MM.1S (cell line): ENCODE measurements at regions not wholly inside any gene's neighbourhood (a gene's known extent, or its start where the extent isn't known, plus 50 kb on each side); places are given as distances from the start of the nearest gene placed in this dataset.

Experiments used
- DNase-seq: peaks from one replicate; pipeline ENCODE4 v3.0.0-alpha.2; 2015
- H2AFZ ChIP-seq: fragments of 300-600 bp; sonication (generic); 2 replicates; pipeline ENCODE4 v1.6.0; 2016; ENCODE audit warnings: antibody characterized with exemption, low read length
- H3F3A ChIP-seq: fragments of 300-600 bp; sonication (generic); 2 replicates; pipeline ENCODE4 v1.6.1; 2016; ENCODE audit warnings: mild to moderate bottlenecking, antibody characterized with exemption, low read length, moderate library complexity, mixed read lengths; ENCODE audit not compliant: insufficient read depth
- H3K27ac ChIP-seq: fragments of 300-600 bp; sonication (generic); 2 replicates; pipeline ENCODE4 v1.5.1; 2016; ENCODE audit warnings: mild to moderate bottlenecking, low read length
- H3K27me3 ChIP-seq: fragments of 300-600 bp; sonication (generic); replicated peaks from 2 replicates; pipeline ENCODE4 v1.6.0; 2016; ENCODE audit warnings: low read length; ENCODE audit not compliant: insufficient read depth
- H3K36me3 ChIP-seq: fragments of 300-600 bp; sonication (generic); replicated peaks from 2 replicates; pipeline ENCODE4 v1.6.1; 2016; ENCODE audit warnings: mild to moderate bottlenecking, low read length, mixed read lengths; ENCODE audit not compliant: insufficient read depth
- H3K4me1 ChIP-seq: fragments of 300-600 bp; sonication (generic); 2 replicates; pipeline ENCODE4 v1.6.1; 2016; ENCODE audit warnings: low read length, mixed read lengths
- H3K4me2 ChIP-seq: fragments of 300-600 bp; sonication (generic); 2 replicates; pipeline ENCODE4 v1.6.0; 2016; ENCODE audit warnings: low read depth, low read length
- H3K4me3 ChIP-seq: fragments of 300-600 bp; sonication (generic); 2 replicates; pipeline ENCODE4 v1.5.1; 2016; ENCODE audit warnings: low read length, mixed read lengths
- H3K79me2 ChIP-seq: fragments of 300-600 bp; sonication (generic); 2 replicates; pipeline ENCODE4 v1.6.1; 2016; ENCODE audit warnings: mixed run types, low read length, mixed read lengths
- H3K9ac ChIP-seq: fragments of 300-600 bp; sonication (generic); 2 replicates; pipeline ENCODE4 v1.6.1; 2016; ENCODE audit warnings: low read length, mixed read lengths
- H3K9me2 ChIP-seq: fragments of 300-600 bp; sonication (generic); replicated peaks from 2 replicates; pipeline ENCODE4 v1.6.1; 2016; ENCODE audit warnings: mild to moderate bottlenecking, low read length, mixed read lengths; ENCODE audit not compliant: insufficient read depth
- H3K9me3 ChIP-seq: fragments of 300-600 bp; sonication (generic); replicated peaks from 2 replicates; pipeline ENCODE4 v1.6.1; 2016; ENCODE audit warnings: mild to moderate bottlenecking, low read length, mixed read lengths; ENCODE audit not compliant: insufficient read depth
- H4K20me1 ChIP-seq: fragments of 300-600 bp; sonication (generic); 2 replicates; pipeline ENCODE4 v1.6.1; 2016; ENCODE audit warnings: mild to moderate bottlenecking, low read length, moderate library complexity, mixed read lengths; ENCODE audit not compliant: insufficient read depth
- EZH2 ChIP-seq: fragments of 300-600 bp; sonication (generic); optimal IDR thresholded peaks from 2 replicates; pipeline ENCODE3; 2017; ENCODE audit warnings: low read depth, mild to moderate bottlenecking, antibody characterized with exemption, low read length, mixed read lengths
- EZH2phosphoT487 ChIP-seq: fragments of 300-600 bp; sonication (generic); IDR thresholded peaks from 2 replicates; pipeline ENCODE4 v1.6.1; 2018; ENCODE audit warnings: antibody characterized with exemption, low read length
- TF ChIP-seq, protein P1 (sequence below): fragments of 300-600 bp; sonication (generic); IDR thresholded peaks from 2 replicates; pipeline ENCODE4 v1.5.1; 2016; ENCODE audit warnings: antibody characterized with exemption, low read length, mixed read lengths

DNA sequence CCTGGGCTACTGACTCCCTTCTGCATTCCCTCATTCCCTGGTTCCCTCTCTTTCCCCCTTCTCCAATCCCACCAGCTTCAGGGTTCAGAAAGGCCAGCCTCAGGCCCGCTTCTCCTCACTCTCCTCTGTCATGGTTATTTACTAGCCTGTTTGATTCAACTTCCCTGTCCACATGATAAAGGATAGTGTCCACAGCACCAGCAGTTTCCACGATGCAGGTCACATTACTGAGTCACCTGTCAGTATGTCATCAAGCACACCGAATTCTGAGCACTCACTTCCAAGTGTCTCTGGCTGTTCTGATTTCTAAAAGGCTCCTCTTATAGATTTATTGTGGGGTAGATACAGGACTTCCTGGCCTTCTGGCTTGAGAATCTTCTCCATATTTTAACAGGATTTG lies 96.6 kb upstream of the CTNNB1 start:
- Histone ChIP-seq H3K9me2 (no peaks in the 10 kb centered on the region), H3K9ac (no peak overlapping the region), H3K9me3 (no peaks in the 10 kb centered on the region), H3K79me2 (no peaks in the 10 kb centered on the region), H3K4me3 (no peak overlapping the region), H3K4me1 (no peaks in the 10 kb centered on the region), H3K27ac (no peak overlapping the region), H3F3A (no peaks in the 10 kb centered on the region), H3K36me3 (no peaks in the 10 kb centered on the region), H3K27me3 (no peaks in the 10 kb centered on the region), H3K4me2 (no peak overlapping the region), H4K20me1 (no peaks in the 10 kb centered on the region), H2AFZ (no peak overlapping the region)
- TF ChIP-seq EZH2phosphoT487 = no peak
- TF ChIP-seq, protein P1, sequence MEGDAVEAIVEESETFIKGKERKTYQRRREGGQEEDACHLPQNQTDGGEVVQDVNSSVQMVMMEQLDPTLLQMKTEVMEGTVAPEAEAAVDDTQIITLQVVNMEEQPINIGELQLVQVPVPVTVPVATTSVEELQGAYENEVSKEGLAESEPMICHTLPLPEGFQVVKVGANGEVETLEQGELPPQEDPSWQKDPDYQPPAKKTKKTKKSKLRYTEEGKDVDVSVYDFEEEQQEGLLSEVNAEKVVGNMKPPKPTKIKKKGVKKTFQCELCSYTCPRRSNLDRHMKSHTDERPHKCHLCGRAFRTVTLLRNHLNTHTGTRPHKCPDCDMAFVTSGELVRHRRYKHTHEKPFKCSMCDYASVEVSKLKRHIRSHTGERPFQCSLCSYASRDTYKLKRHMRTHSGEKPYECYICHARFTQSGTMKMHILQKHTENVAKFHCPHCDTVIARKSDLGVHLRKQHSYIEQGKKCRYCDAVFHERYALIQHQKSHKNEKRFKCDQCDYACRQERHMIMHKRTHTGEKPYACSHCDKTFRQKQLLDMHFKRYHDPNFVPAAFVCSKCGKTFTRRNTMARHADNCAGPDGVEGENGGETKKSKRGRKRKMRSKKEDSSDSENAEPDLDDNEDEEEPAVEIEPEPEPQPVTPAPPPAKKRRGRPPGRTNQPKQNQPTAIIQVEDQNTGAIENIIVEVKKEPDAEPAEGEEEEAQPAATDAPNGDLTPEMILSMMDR = no peak
- no peak for TF ChIP-seq EZH2
- no peak for DNase-seq

DNA sequence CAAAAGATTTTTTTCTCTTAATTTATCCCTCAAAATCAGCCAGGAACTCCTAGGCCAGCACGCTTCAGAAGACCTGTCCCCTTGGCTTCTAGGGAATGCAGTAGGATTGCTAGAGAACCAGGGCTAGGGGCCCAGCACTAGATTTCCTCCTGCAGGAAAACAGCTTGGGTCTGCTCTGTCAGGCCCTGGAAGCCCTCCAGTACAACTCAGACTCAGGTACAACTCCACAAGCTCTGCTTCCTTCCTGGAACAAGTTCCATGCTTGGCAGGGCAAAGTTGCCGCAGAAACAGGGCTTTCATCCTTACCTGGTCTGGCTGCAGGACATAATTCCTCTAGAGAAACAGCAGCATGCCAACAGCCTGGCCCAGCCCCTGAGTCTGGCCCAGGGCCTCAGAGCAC lies 96.1 kb upstream of the CTNNB1 start:
- DNase-seq = no peak
- no peak overlapping the region for H3K4me3 ChIP-seq
- H4K20me1 ChIP-seq = no peaks in the 10 kb centered on the region
- no peaks in the 10 kb centered on the region for H3K27me3 ChIP-seq
- H2AFZ ChIP-seq = no peak overlapping the region
- H3K4me1 ChIP-seq = no peaks in the 10 kb centered on the region
- H3K36me3 ChIP-seq = no peaks in the 10 kb centered on the region
- no peaks in the 10 kb centered on the region for H3K79me2 ChIP-seq
- H3K4me2 ChIP-seq = no peak overlapping the region
- TF ChIP-seq, protein P1 = no peak
- TF ChIP-seq EZH2 = no peak
- TF ChIP-seq EZH2phosphoT487 = no peak
- H3F3A ChIP-seq = no peaks in the 10 kb centered on the region
- no peaks in the 10 kb centered on the region for H3K9me3 ChIP-seq
- no peak overlapping the region for H3K9ac ChIP-seq
- no peaks in the 10 kb centered on the region for H3K9me2 ChIP-seq
- no peak overlapping the region for H3K27ac ChIP-seq

DNA sequence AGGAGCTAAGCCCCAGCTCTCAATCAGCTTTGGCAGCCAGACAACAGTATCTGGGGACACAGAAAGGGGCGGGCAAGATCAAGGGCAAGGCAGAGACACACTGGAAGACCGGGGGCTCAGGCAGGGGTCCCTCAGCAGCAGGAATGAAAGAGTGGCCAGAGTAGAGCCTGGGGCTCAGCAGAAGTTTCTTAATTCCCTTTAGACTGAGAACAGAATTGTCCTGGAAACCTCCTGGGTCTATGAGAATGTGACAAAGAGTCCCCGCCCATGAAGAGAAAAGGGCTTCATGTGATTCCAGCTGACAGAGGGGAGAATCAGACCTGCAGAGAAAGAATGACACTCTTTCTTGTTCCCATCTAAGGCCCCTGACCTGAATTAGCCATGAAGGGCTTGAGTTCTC lies 95.2 kb upstream of the CTNNB1 start:
- Histone ChIP-seq H3K4me3 (no peak overlapping the region), H3K27ac (no peak overlapping the region), H3K9ac (no peak overlapping the region), H2AFZ (no peak overlapping the region), H3K27me3 (no peaks in the 10 kb centered on the region), H3F3A (no peaks in the 10 kb centered on the region), H4K20me1 (no peaks in the 10 kb centered on the region), H3K9me2 (no peaks in the 10 kb centered on the region), H3K79me2 (no peaks in the 10 kb centered on the region), H3K36me3 (no peaks in the 10 kb centered on the region), H3K4me2 (no peak overlapping the region), H3K4me1 (no peaks in the 10 kb centered on the region), H3K9me3 (no peaks in the 10 kb centered on the region)
- TF ChIP-seq EZH2 (no peak), EZH2phosphoT487 (no peak)
- TF ChIP-seq, protein P1 = no peak
- DNase-seq = no peak
